Activated CD8-positive, alpha-beta memory T cell treated with anti-CD3 and anti-CD28 coated beads, Interleukin-2, amount 50 U/mL, for 4 hours (primary cell): ENCODE measurements at regions not wholly inside any gene's neighbourhood (a gene's known extent, or its start where the extent isn't known, plus 50 kb on each side); places are given as distances from the start of the nearest gene placed in this dataset.

ENCODE experiments used
- DNase-seq: peaks from one replicate; pipeline ENCODE4 v3.0.0-alpha.2; 2020

GRCh38 chr2:120669121-120669952, 66.3 kb upstream of the GLI2 start:
- no peak for DNase-seq

GRCh38 chr2:120669971-120670370, 65.7 kb upstream of the GLI2 start:
- no peak for DNase-seq

GRCh38 chr2:120670371-120670770, 65.3 kb upstream of the GLI2 start:
- DNase-seq: no peak

- no peak for DNase-seq
Measured at GRCh38 chr2:120670771-120671480, 64.7 kb upstream of the GLI2 start.

GRCh38 chr2:120672526-120673204, 63.0 kb upstream of the GLI2 start:
- DNase-seq: no peak

- DNase-seq: no peak
Measured at GRCh38 chr2:120673205-120673550, 62.5 kb upstream of the GLI2 start.

GRCh38 chr2:120673571-120674061, 62.1 kb upstream of the GLI2 start:
- no peak for DNase-seq

GRCh38 chr2:120674246-120675170, 61.2 kb upstream of the GLI2 start:
- no peak for DNase-seq

- DNase-seq: peak; percentile 35
Measured at GRCh38 chr2:120675460-120676130, 60.1 kb upstream of the GLI2 start.

- DNase-seq: no peak
Measured at GRCh38 chr2:120677221-120677620, 58.4 kb upstream of the GLI2 start.

- DNase-seq: no peak
Measured at GRCh38 chr2:120677696-120678247, 57.9 kb upstream of the GLI2 start.

- no peak for DNase-seq
Measured at GRCh38 chr2:120678251-120678650, 57.4 kb upstream of the GLI2 start.

GRCh38 chr2:120678926-120679325, 56.7 kb upstream of the GLI2 start:
- DNase-seq: no peak

GRCh38 chr2:120679526-120679925, 56.1 kb upstream of the GLI2 start:
- no peak for DNase-seq

GRCh38 chr2:120680136-120680761, 55.4 kb upstream of the GLI2 start:
- DNase-seq: peak; percentile 73

- no peak for DNase-seq
Measured at GRCh38 chr2:120681181-120681580, 54.5 kb upstream of the GLI2 start.

GRCh38 chr2:120681696-120682288, 53.9 kb upstream of the GLI2 start:
- DNase-seq: no peak

- no peak for DNase-seq
Measured at GRCh38 chr2:120682654-120683053, 53.0 kb upstream of the GLI2 start.

GRCh38 chr2:120683081-120683480, 52.6 kb upstream of the GLI2 start:
- no peak for DNase-seq

GRCh38 chr2:120683701-120684100, 52.0 kb upstream of the GLI2 start:
- no peak for DNase-seq
